Liver (tissue), 8 donors: ENCODE measurements at regions not wholly inside any gene's neighbourhood (a gene's known extent, or its start where the extent isn't known, plus 50 kb on each side); places are given as distances from the start of the nearest gene placed in this dataset.

Experiments used
- DNase-seq: peaks from one replicate; pipeline ENCODE4 v3.0.0-alpha.2; 2017; ENCODE audit warnings: low spot score
- H3K27ac ChIP-seq, 2 donors: one replicate each; pipeline ENCODE4 v1.7.0; 2013; ENCODE audit warnings: inconsistent platforms in 2 of 2, low read length in 2 of 2, control low read depth in 1 of 2, low read depth in 1 of 2, mild to moderate bottlenecking in 1 of 2
- H3K27me3 ChIP-seq, 4 donors: one replicate each; pipeline versions ENCODE4 v1.6.1 to v1.7.0; 2013; ENCODE audit warnings: low read length in 3 of 4, inconsistent platforms in 1 of 4, mild to moderate bottlenecking in 1 of 4, moderate library complexity in 1 of 4; ENCODE audit not compliant: control insufficient read depth in 4 of 4, insufficient read depth in 4 of 4
- H3K36me3 ChIP-seq, 4 donors: one replicate each; pipeline versions ENCODE4 v1.6.1 to v1.7.0; 2013; ENCODE audit warnings: low read length in 3 of 4, mild to moderate bottlenecking in 3 of 4, low read depth in 1 of 4, moderate library complexity in 1 of 4; ENCODE audit not compliant: control insufficient read depth in 4 of 4, insufficient read depth in 3 of 4
- H3K4me1 ChIP-seq, 4 donors: one replicate each; pipeline versions ENCODE4 v1.6.1 to v1.7.0; 2013; ENCODE audit warnings: low read length in 3 of 4, mild to moderate bottlenecking in 3 of 4, moderate library complexity in 1 of 4; ENCODE audit not compliant: control insufficient read depth in 4 of 4, insufficient read depth in 4 of 4
- H3K4me3 ChIP-seq, 3 donors: one replicate each; pipeline versions ENCODE4 v1.6.1 to v1.7.0; 2013; ENCODE audit warnings: low read length in 3 of 3, control low read depth in 1 of 3, low read depth in 1 of 3, mild to moderate bottlenecking in 1 of 3
- H3K9ac ChIP-seq, 2 donors: one replicate each; pipeline ENCODE4 v1.7.0; 2013; ENCODE audit warnings: low read length in 2 of 2, mild to moderate bottlenecking in 2 of 2, moderate library complexity in 2 of 2, control low read depth in 1 of 2, low read depth in 1 of 2
- H3K9me3 ChIP-seq, 4 donors: one replicate each; pipeline versions ENCODE4 v1.6.1 to v1.7.0; 2013; ENCODE audit warnings: low read length in 3 of 4; ENCODE audit not compliant: control insufficient read depth in 4 of 4
- EGR1 ChIP-seq, 2 donors: IDR thresholded peaks; 2 replicates each; pipeline ENCODE4 v1.6.1; 2016 to 2018; ENCODE audit warnings: antibody characterized with exemption in 2 of 2, low read depth in 2 of 2
- FOXA1 ChIP-seq: IDR thresholded peaks from 2 replicates; pipeline ENCODE4 v1.6.1; 2016; ENCODE audit warnings: antibody characterized with exemption
- FOXA2 ChIP-seq: IDR thresholded peaks from 2 replicates; pipeline ENCODE4 v1.6.1; 2016; ENCODE audit warnings: antibody characterized with exemption
- GABPA ChIP-seq, 2 donors: IDR thresholded peaks in 1 of 2; conservative IDR thresholded peaks in 1 of 2; 2 replicates each; pipeline ENCODE4 v1.6.1; 2016; ENCODE audit warnings: antibody characterized with exemption in 2 of 2, mild to moderate bottlenecking in 1 of 2, moderate library complexity in 1 of 2
- HNF4A ChIP-seq, 2 donors: conservative IDR thresholded peaks; 2 replicates each; pipeline ENCODE4 v1.6.1; 2016; ENCODE audit warnings: antibody characterized with exemption in 2 of 2, mild to moderate bottlenecking in 2 of 2
- HNF4G ChIP-seq: IDR thresholded peaks from 2 replicates; pipeline ENCODE4 v1.6.1; 2016; ENCODE audit warnings: antibody characterized with exemption
- JUND ChIP-seq, 2 donors: IDR thresholded peaks; 2 replicates each; pipeline ENCODE4 v1.6.1; 2016; ENCODE audit warnings: antibody characterized with exemption in 2 of 2
- NR2F2 ChIP-seq: IDR thresholded peaks from 2 replicates; pipeline ENCODE4 v1.6.1; 2016; ENCODE audit warnings: antibody characterized with exemption
- RAD21 ChIP-seq, 2 donors: IDR thresholded peaks; 2 replicates each; pipeline ENCODE4 v1.6.1; 2016; ENCODE audit warnings: antibody characterized with exemption in 2 of 2, mild to moderate bottlenecking in 2 of 2
- RXRA ChIP-seq, 2 donors: IDR thresholded peaks; 2 replicates each; pipeline ENCODE4 v1.6.1; 2017 to 2018; ENCODE audit warnings: antibody characterized with exemption in 2 of 2, mild to moderate bottlenecking in 1 of 2
- SP1 ChIP-seq: IDR thresholded peaks from 2 replicates; pipeline ENCODE4 v1.6.1; 2018; ENCODE audit warnings: antibody characterized with exemption, mild to moderate bottlenecking
- TAF1 ChIP-seq: conservative IDR thresholded peaks from 2 replicates; pipeline ENCODE4 v1.6.1; 2016; ENCODE audit warnings: antibody characterized with exemption, mild to moderate bottlenecking
- YY1 ChIP-seq: IDR thresholded peaks from 2 replicates; pipeline ENCODE4 v1.6.1; 2016; ENCODE audit warnings: antibody characterized with exemption, mild to moderate bottlenecking
- WGBS: extraction: QIAGEN DNeasy Blood & Tissue Kit; methylation state at CpG from one replicate; pipeline ENCODE4 v1.1.7; 2013; 5-methylcytosine and 5-hydroxymethylcytosine counted together
- TF ChIP-seq, protein P1 (sequence below): IDR thresholded peaks from 2 replicates; pipeline ENCODE4 v1.6.1; 2016; ENCODE audit warnings: antibody characterized with exemption, mild to moderate bottlenecking
- TF ChIP-seq, protein P2 (sequence below): IDR thresholded peaks from 2 replicates; pipeline ENCODE4 v1.6.1; 2016; ENCODE audit warnings: antibody characterized with exemption
- TF ChIP-seq, protein P3 (sequence below): IDR thresholded peaks from 2 replicates; pipeline ENCODE4 v1.6.1; 2016; ENCODE audit warnings: antibody characterized with exemption
- TF ChIP-seq, protein P4 (sequence below): fragments of 150-350 bp; IDR thresholded peaks from 2 replicates; pipeline ENCODE4 v1.5.1; 2017; ENCODE audit warnings: improper control_type of control experiment, low read depth, low read length; ENCODE audit not compliant: missing input control
- TF ChIP-seq, protein P5 (sequence below): IDR thresholded peaks from 2 replicates; pipeline ENCODE4 v1.6.1; 2016; ENCODE audit warnings: antibody characterized with exemption
- donor health status: healthy.
- donor health status: healthy.
- donor health status: healthy.
- donor health status: healthy.
- donor health status: healthy.

DNA sequence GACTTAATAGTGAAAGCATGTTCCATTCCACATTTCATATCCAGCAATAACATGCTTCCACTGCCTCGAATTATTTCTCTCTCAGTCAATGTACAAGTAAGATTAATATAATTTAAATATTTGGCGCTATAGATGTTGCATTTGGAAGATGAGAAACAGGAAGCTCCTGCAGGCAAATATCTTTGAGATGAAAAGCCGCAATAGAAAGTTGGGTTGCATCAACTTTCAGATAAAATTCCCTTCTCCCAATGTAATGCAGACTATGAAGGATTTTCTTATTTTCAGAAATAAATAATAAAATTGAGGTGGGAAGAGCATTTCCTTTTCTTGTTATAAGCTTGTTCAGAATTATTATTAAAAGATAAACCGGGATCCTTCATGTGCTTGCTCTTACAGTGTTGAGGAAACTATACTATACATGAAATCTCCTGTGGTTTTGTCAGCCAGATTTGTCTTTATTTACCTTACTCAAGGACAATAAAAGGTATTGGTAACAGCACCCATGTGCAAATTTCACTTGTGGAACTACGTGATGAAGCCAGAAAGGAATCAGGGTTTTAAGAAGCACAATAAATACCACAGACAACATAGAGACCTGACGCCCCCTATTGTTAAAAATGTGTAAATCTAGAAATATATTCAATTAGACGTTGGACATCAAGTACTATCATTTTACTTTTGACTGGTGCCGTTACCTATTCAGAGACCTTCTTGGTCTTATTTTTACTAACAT is 307.0 kb downstream of the ARPP21 start:
- Histone ChIP-seq H3K4me3 (no peak overlapping the region), H3K27me3 (no peaks in the 10 kb centered on the region), H3K9me3 (no peaks in the 10 kb centered on the region), H3K36me3 (no peaks in the 10 kb centered on the region), H3K27ac (no peak overlapping the region), H3K9ac (no peak overlapping the region), H3K4me1 (no peaks in the 10 kb centered on the region)
- TF ChIP-seq RAD21 (IDR thresholded peaks at IDR 0.05) (peak; percentile 70), FOXA1 (no peak), EGR1 (IDR thresholded peaks at IDR 0.05; ENCODE audit: low read depth in 2 of 2) (no peak), JUND (IDR thresholded peaks at IDR 0.05) (no peak), HNF4A (conservative IDR thresholded peaks at IDR 0.05) (peak; percentile 18 to 58), GABPA (IDR thresholded peaks at IDR 0.05 in 1 of 2, conservative IDR thresholded peaks at IDR 0.05 in 1 of 2) (no peak), HNF4G (no peak), NR2F2 (no peak), SP1 (no peak), RXRA (IDR thresholded peaks at IDR 0.05) (no peak), YY1 (no peak), TAF1 (no peak), FOXA2 (no peak)
- TF ChIP-seq, protein P1, sequence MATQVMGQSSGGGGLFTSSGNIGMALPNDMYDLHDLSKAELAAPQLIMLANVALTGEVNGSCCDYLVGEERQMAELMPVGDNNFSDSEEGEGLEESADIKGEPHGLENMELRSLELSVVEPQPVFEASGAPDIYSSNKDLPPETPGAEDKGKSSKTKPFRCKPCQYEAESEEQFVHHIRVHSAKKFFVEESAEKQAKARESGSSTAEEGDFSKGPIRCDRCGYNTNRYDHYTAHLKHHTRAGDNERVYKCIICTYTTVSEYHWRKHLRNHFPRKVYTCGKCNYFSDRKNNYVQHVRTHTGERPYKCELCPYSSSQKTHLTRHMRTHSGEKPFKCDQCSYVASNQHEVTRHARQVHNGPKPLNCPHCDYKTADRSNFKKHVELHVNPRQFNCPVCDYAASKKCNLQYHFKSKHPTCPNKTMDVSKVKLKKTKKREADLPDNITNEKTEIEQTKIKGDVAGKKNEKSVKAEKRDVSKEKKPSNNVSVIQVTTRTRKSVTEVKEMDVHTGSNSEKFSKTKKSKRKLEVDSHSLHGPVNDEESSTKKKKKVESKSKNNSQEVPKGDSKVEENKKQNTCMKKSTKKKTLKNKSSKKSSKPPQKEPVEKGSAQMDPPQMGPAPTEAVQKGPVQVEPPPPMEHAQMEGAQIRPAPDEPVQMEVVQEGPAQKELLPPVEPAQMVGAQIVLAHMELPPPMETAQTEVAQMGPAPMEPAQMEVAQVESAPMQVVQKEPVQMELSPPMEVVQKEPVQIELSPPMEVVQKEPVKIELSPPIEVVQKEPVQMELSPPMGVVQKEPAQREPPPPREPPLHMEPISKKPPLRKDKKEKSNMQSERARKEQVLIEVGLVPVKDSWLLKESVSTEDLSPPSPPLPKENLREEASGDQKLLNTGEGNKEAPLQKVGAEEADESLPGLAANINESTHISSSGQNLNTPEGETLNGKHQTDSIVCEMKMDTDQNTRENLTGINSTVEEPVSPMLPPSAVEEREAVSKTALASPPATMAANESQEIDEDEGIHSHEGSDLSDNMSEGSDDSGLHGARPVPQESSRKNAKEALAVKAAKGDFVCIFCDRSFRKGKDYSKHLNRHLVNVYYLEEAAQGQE = no peak
- TF ChIP-seq, protein P2, sequence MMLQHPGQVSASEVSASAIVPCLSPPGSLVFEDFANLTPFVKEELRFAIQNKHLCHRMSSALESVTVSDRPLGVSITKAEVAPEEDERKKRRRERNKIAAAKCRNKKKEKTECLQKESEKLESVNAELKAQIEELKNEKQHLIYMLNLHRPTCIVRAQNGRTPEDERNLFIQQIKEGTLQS = no peak
- TF ChIP-seq, protein P3, sequence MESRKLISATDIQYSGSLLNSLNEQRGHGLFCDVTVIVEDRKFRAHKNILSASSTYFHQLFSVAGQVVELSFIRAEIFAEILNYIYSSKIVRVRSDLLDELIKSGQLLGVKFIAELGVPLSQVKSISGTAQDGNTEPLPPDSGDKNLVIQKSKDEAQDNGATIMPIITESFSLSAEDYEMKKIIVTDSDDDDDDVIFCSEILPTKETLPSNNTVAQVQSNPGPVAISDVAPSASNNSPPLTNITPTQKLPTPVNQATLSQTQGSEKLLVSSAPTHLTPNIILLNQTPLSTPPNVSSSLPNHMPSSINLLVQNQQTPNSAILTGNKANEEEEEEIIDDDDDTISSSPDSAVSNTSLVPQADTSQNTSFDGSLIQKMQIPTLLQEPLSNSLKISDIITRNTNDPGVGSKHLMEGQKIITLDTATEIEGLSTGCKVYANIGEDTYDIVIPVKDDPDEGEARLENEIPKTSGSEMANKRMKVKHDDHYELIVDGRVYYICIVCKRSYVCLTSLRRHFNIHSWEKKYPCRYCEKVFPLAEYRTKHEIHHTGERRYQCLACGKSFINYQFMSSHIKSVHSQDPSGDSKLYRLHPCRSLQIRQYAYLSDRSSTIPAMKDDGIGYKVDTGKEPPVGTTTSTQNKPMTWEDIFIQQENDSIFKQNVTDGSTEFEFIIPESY = no peak
- TF ChIP-seq, protein P4, sequence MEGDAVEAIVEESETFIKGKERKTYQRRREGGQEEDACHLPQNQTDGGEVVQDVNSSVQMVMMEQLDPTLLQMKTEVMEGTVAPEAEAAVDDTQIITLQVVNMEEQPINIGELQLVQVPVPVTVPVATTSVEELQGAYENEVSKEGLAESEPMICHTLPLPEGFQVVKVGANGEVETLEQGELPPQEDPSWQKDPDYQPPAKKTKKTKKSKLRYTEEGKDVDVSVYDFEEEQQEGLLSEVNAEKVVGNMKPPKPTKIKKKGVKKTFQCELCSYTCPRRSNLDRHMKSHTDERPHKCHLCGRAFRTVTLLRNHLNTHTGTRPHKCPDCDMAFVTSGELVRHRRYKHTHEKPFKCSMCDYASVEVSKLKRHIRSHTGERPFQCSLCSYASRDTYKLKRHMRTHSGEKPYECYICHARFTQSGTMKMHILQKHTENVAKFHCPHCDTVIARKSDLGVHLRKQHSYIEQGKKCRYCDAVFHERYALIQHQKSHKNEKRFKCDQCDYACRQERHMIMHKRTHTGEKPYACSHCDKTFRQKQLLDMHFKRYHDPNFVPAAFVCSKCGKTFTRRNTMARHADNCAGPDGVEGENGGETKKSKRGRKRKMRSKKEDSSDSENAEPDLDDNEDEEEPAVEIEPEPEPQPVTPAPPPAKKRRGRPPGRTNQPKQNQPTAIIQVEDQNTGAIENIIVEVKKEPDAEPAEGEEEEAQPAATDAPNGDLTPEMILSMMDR = peak; percentile 38
- TF ChIP-seq, protein P5, sequence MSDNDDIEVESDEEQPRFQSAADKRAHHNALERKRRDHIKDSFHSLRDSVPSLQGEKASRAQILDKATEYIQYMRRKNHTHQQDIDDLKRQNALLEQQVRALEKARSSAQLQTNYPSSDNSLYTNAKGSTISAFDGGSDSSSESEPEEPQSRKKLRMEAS = no peak
- 47% methylated on average over 8 of the region's 8 CpGs for WGBS
- DNase-seq = no peak
